HepG2 (cell line): ENCODE measurements at regions not wholly inside any gene's neighbourhood (a gene's known extent, or its start where the extent isn't known, plus 50 kb on each side); places are given as distances from the start of the nearest gene placed in this dataset.

ENCODE experiments used
- ATAC-seq: fragments of 200-7000 bp; cut with Tn5 transposase; 3 replicates; pipeline ENCODE4 v1.9.1; 2020; ENCODE audit warnings: mild to moderate bottlenecking, moderate library complexity
- BruUV-seq: library from RNA; stranded (reverse); fragments of 400-500 nt; replicated peaks from 2 replicates; lab custom pipeline; 2021; lab: Mats Ljungman, UMichigan
- CTCF ChIA-PET: fragments of 300-600 bp; formaldehyde crosslinking; extraction: SDS; loops from one replicate; lab custom pipeline; 2021; ENCODE audit warnings: low total read pairs, inconsistent platforms, low intra/inter-chr PET ratio; lab: Yijun Ruan, JAX
- POLR2A ChIA-PET: fragments of 350-600 bp; sonication (Branson Sonifier 250); formaldehyde crosslinking; loops from one replicate; lab custom pipeline; 2020; ENCODE audit warnings: antibody characterized with exemption, inconsistent platforms; lab: Yijun Ruan, JAX
- DNase-seq: peaks from one replicate; pipeline ENCODE4 v3.0.0-alpha.2; 2015; ENCODE audit warnings: low spot score
- FAIRE-seq: peaks from 3 replicates; lab custom pipeline; 2011; peaks lifted over from hg19 to GRCh38; lab: Jason Lieb, UNC
- H2AFZ ChIP-seq: one replicate; pipeline ENCODE4 v1.6.1; 2011; ENCODE audit warnings: low read length, inconsistent platforms
- H3K27ac ChIP-seq: fragments of 300-600 bp; 3 replicates; pipeline ENCODE4 v1.8.0; 2011; ENCODE audit warnings: mixed run types, mild to moderate bottlenecking, mixed read lengths, low read length, inconsistent platforms; ENCODE audit not compliant: insufficient read depth; ENCODE audit errors: extremely low read length
- H3K27me3 ChIP-seq, 2 experiments: fragments of 200-600 bp in 1 of 2; 2 replicates in 1 of 2; 3 replicates in 1 of 2; pipeline versions ENCODE4 v1.6.0 to v1.8.0; 2011; ENCODE audit warnings: low read length in 2 of 2, mild to moderate bottlenecking in 2 of 2, moderate library complexity in 2 of 2, inconsistent platforms in 1 of 2; ENCODE audit not compliant: insufficient read depth in 2 of 2, control insufficient read depth in 1 of 2
- H3K36me3 ChIP-seq, 2 experiments: fragments of 200-600 bp in 1 of 2; replicated peaks in 1 of 2; 2 replicates in 1 of 2; 3 replicates in 1 of 2; pipeline versions ENCODE4 v1.5.1 to v1.8.0; 2011; ENCODE audit warnings: low read length in 2 of 2, inconsistent platforms in 1 of 2; ENCODE audit not compliant: insufficient read depth in 2 of 2, control insufficient read depth in 1 of 2
- H3K4me1 ChIP-seq: 2 replicates; pipeline ENCODE4 v1.5.1; 2012; ENCODE audit warnings: low read length, inconsistent platforms; ENCODE audit not compliant: insufficient read depth
- H3K4me2 ChIP-seq: 2 replicates; pipeline ENCODE4 v1.6.0; 2011; ENCODE audit warnings: low read depth, low read length, inconsistent platforms
- H3K4me3 ChIP-seq, 3 experiments: fragments of 200-600 bp in 1 of 3; sonication (generic), shearing (Covaris generic) in 1 of 3; replicated peaks in 1 of 3; 2 replicates each; pipeline ENCODE4 v1.5.1; 2011 to 2016; ENCODE audit warnings: low read length in 3 of 3, inconsistent platforms in 2 of 3, low read depth in 2 of 3, mild to moderate bottlenecking in 2 of 3, control low read depth in 1 of 3, mixed read lengths in 1 of 3; ENCODE audit not compliant: insufficient read depth in 1 of 3
- H3K79me2 ChIP-seq: one replicate; pipeline ENCODE4 v1.6.1; 2011; ENCODE audit warnings: low read length, inconsistent platforms; ENCODE audit not compliant: insufficient read depth
- H3K9ac ChIP-seq: 2 replicates; pipeline ENCODE4 v1.6.0; 2011; ENCODE audit warnings: mild to moderate bottlenecking, low read depth, low read length, inconsistent platforms; ENCODE audit not compliant: insufficient read depth
- H3K9me3 ChIP-seq: 2 replicates; pipeline ENCODE4 v1.5.1; 2012; ENCODE audit warnings: mild to moderate bottlenecking, low read length
- H4K20me1 ChIP-seq: 2 replicates; pipeline ENCODE4 v1.6.0; 2011; ENCODE audit warnings: inconsistent platforms, mild to moderate bottlenecking, low read length, moderate library complexity; ENCODE audit not compliant: insufficient read depth
- BRD4 ChIP-seq: sonication (generic); formaldehyde crosslinking; IDR thresholded peaks from 2 replicates; pipeline ENCODE4 v1.4.0; 2020; ENCODE audit warnings: missing genetic modification reagents
- DBP ChIP-seq: sonication (generic); formaldehyde crosslinking; IDR thresholded peaks from 2 replicates; pipeline ENCODE4 v1.4.0; 2020; ENCODE audit warnings: missing genetic modification reagents; ENCODE audit errors: not compliant biosample characterization
- KLF15 ChIP-seq: sonication (generic); formaldehyde crosslinking; IDR thresholded peaks from 2 replicates; pipeline ENCODE4 v1.8.1; 2023; ENCODE audit warnings: borderline replicate concordance, mild to moderate bottlenecking, inconsistent platforms, missing genetic modification reagents, mixed read lengths
- NPAS2 ChIP-seq: sonication (generic); formaldehyde crosslinking; IDR thresholded peaks from 2 replicates; pipeline ENCODE4 v1.8.0; 2022; ENCODE audit warnings: mild to moderate bottlenecking, missing genetic modification reagents, borderline replicate concordance
- PAWR ChIP-seq: sonication (generic); formaldehyde crosslinking; IDR thresholded peaks from 2 replicates; pipeline ENCODE4 v1.4.0; 2020; ENCODE audit warnings: missing genetic modification reagents, mild to moderate bottlenecking, borderline replicate concordance
- SRY ChIP-seq: sonication (generic); formaldehyde crosslinking; IDR thresholded peaks from 2 replicates; pipeline ENCODE4 v1.8.0; 2022; ENCODE audit warnings: mild to moderate bottlenecking, missing genetic modification reagents
- SUZ12 ChIP-seq: fragments of 150-350 bp; IDR thresholded peaks from 2 replicates; pipeline ENCODE4 v1.6.1; 2014; ENCODE audit warnings: low read depth, low read length
- TFDP2 ChIP-seq: sonication (generic); formaldehyde crosslinking; IDR thresholded peaks from 2 replicates; pipeline ENCODE4 v1.4.0; 2020; ENCODE audit warnings: missing genetic modification reagents
- ZBTB34 ChIP-seq: sonication (generic); formaldehyde crosslinking; IDR thresholded peaks from 2 replicates; pipeline ENCODE4 v1.8.0; 2022; ENCODE audit warnings: mild to moderate bottlenecking, missing genetic modification reagents
- ZNF280D ChIP-seq: sonication (generic); formaldehyde crosslinking; IDR thresholded peaks from 2 replicates; pipeline ENCODE4 v1.5.1; 2020; ENCODE audit warnings: mild to moderate bottlenecking, missing genetic modification reagents
- ZNF3 ChIP-seq: IDR thresholded peaks from 2 replicates; pipeline ENCODE4 v1.7.0; 2017; ENCODE audit warnings: inconsistent platforms
- ZNF44 ChIP-seq: sonication (generic); formaldehyde crosslinking; IDR thresholded peaks from 2 replicates; pipeline ENCODE4 v1.5.1; 2020; ENCODE audit warnings: mild to moderate bottlenecking, missing genetic modification reagents
- ZNF441 ChIP-seq: sonication (generic); formaldehyde crosslinking; IDR thresholded peaks from 2 replicates; pipeline ENCODE4 v1.7.0; 2021; ENCODE audit warnings: missing genetic modification reagents, borderline replicate concordance
- ZNF567 ChIP-seq: sonication (generic); formaldehyde crosslinking; IDR thresholded peaks from 2 replicates; pipeline ENCODE4 v1.8.1; 2023; ENCODE audit warnings: mild to moderate bottlenecking, missing genetic modification reagents, borderline replicate concordance
- WGBS: methylation state at CpG from one replicate; pipeline ENCODE4 v1.1.6; 2017; ENCODE audit warnings: low lambda C conversion rate; 5-methylcytosine and 5-hydroxymethylcytosine counted together
- in situ Hi-C: cut with HindIII; loops from 2 replicates; pipeline ENCODE4 v1.10.0; 2017; ENCODE audit warnings: low pct_unique_long_range_greater_than_20kb; ENCODE audit not compliant: extremely low pct_ligation_motif_present
- intact Hi-C: fragments of 100-400 bp; cut with micrococcal nuclease; formaldehyde crosslinking; loops from one replicate; pipeline ENCODE4 v1.10.0; 2022; ENCODE audit not compliant: unreplicated experiment

- WGBS: 45% methylated on average over 5 of the region's 5 CpGs
- intact Hi-C loops: no loop called here
- in situ Hi-C loops: no loop called here
- H3K36me3 ChIP-seq: no peaks in the 10 kb centered on the region
- no peak overlapping the region for H3K4me2 ChIP-seq
- H2AFZ ChIP-seq: no peak overlapping the region
- CTCF ChIA-PET: no interaction called here
- H3K4me3 ChIP-seq: no peak overlapping the region
- no peaks in the 10 kb centered on the region for H3K9me3 ChIP-seq
- no peak for FAIRE-seq
- no peak overlapping the region for H3K27ac ChIP-seq
- no peaks in the 10 kb centered on the region for H3K4me1 ChIP-seq
- H3K9ac ChIP-seq: no peak overlapping the region
- no TSS peak for BruUV-seq
- POLR2A ChIA-PET: no interaction called here
- H3K79me2 ChIP-seq: no peaks in the 10 kb centered on the region
- TF ChIP-seq PAWR (CRISPR knock-in tag) (no peak), ZNF441 (no peak), DBP (CRISPR knock-in tag) (no peak), TFDP2 (CRISPR knock-in tag) (no peak), ZNF280D (no peak), ZNF3 (CRISPR knock-in tag) (no peak), KLF15 (CRISPR knock-in tag) (no peak), ZNF44 (no peak), SRY (CRISPR knock-in tag) (no peak), SUZ12 (no peak), BRD4 (CRISPR knock-in tag) (no peak), ZBTB34 (CRISPR knock-in tag) (no peak), NPAS2 (CRISPR knock-in tag) (no peak), ZNF567 (CRISPR knock-in tag) (no peak)
- ATAC-seq: no peak
- no peaks in the 10 kb centered on the region for H4K20me1 ChIP-seq
- H3K27me3 ChIP-seq: no peaks in the 10 kb centered on the region
- DNase-seq: no peak
Observed at GRCh38 chr3:116930786-116931185, 221.2 kb downstream of the TUSC7 start.
